Left ventricle myocardium inferior (tissue), 1 donor: ENCODE measurements at regions not wholly inside any gene's neighbourhood (a gene's known extent, or its start where the extent isn't known, plus 50 kb on each side); places are given as distances from the start of the nearest gene placed in this dataset.

Source experiments
- DNase-seq: peaks from one replicate; pipeline ENCODE4 v3.0.0-alpha.2; 2020
- H3K27ac ChIP-seq: fragments of 200-600 bp; replicated peaks from 2 replicates; pipeline ENCODE4 v1.8.0; 2021
- H3K27me3 ChIP-seq: fragments of 200-600 bp; 2 replicates; pipeline ENCODE4 v1.8.0; 2021; ENCODE audit warnings: low read depth
- H3K36me3 ChIP-seq: fragments of 200-600 bp; 2 replicates; pipeline ENCODE4 v1.8.0; 2021
- H3K4me1 ChIP-seq: fragments of 200-600 bp; 2 replicates; pipeline ENCODE4 v1.8.0; 2021
- H3K4me3 ChIP-seq: fragments of 200-600 bp; 2 replicates; pipeline ENCODE4 v1.8.0; 2021; ENCODE audit warnings: mild to moderate bottlenecking, moderate library complexity
- H3K9me3 ChIP-seq: fragments of 200-600 bp; replicated peaks from 2 replicates; pipeline ENCODE4 v1.8.0; 2021
- CTCF ChIP-seq: fragments of 200-600 bp; IDR thresholded peaks from 2 replicates; pipeline ENCODE4 v1.8.0; 2021; ENCODE audit warnings: antibody characterized with exemption, mild to moderate bottlenecking, borderline replicate concordance
- intact Hi-C: fragments of 100-400 bp; cut with micrococcal nuclease; formaldehyde crosslinking; loops from one replicate; pipeline ENCODE4 v1.11.0; 2022
- donor health status: DM: no; HTN: yes; CAD: no; lungs with severe emphysema.

GRCh38 chr18:7456376-7456775, 110.7 kb upstream of the PTPRM start:
- no peak for DNase-seq
- Histone ChIP-seq H3K4me1 (peaks cover 30% of the 10 kb centered on the region), H3K27ac (no peak overlapping the region), H3K4me3 (no peak overlapping the region), H3K27me3 (no peaks in the 10 kb centered on the region), H3K9me3 (no peaks in the 10 kb centered on the region), H3K36me3 (no peaks in the 10 kb centered on the region)
- intact Hi-C loops: loop anchor here (10.0 kb wide), 1 partner anchor 88 kb away; no protein-coding TSS in a partner anchor
- TF ChIP-seq CTCF: no peak

GRCh38 chr18:7457262-7457661, 109.9 kb upstream of the PTPRM start:
- no peak overlapping the region for H3K27ac ChIP-seq
- H3K27me3 ChIP-seq: no peaks in the 10 kb centered on the region
- no peaks in the 10 kb centered on the region for H3K9me3 ChIP-seq
- no peak overlapping the region for H3K4me3 ChIP-seq
- H3K36me3 ChIP-seq: no peaks in the 10 kb centered on the region
- peaks cover 32% of the 10 kb centered on the region for H3K4me1 ChIP-seq
- no peak for DNase-seq
- intact Hi-C loops: loop anchor here (10.0 kb wide), 1 partner anchor 88 kb away; no protein-coding TSS in a partner anchor
- no peak for TF ChIP-seq CTCF

GRCh38 chr18:7458884-7459283, 108.2 kb upstream of the PTPRM start:
- intact Hi-C loops: loop anchor here (10.0 kb wide), 1 partner anchor 86 kb away; no protein-coding TSS in a partner anchor
- Histone ChIP-seq H3K36me3 (no peaks in the 10 kb centered on the region), H3K4me1 (peaks cover 48% of the 10 kb centered on the region), H3K4me3 (no peak overlapping the region), H3K27me3 (no peaks in the 10 kb centered on the region), H3K27ac (peak overlapping the region; percentile 81), H3K9me3 (no peaks in the 10 kb centered on the region)
- peak; percentile 28 for DNase-seq
- TF ChIP-seq CTCF: no peak

- intact Hi-C loops: loop anchor here (10.0 kb wide), 1 partner anchor 85 kb away; no protein-coding TSS in a partner anchor
- H3K27ac ChIP-seq: peak overlapping the region; percentile 81
- no peaks in the 10 kb centered on the region for H3K36me3 ChIP-seq
- H3K4me3 ChIP-seq: peak overlapping the region; percentile 44
- no peaks in the 10 kb centered on the region for H3K9me3 ChIP-seq
- peaks cover 55% of the 10 kb centered on the region for H3K4me1 ChIP-seq
- TF ChIP-seq CTCF: no peak
- peak; percentile 65 for DNase-seq
- H3K27me3 ChIP-seq: no peaks in the 10 kb centered on the region
Measured at GRCh38 chr18:7459851-7460770, 107.0 kb upstream of the PTPRM start.

GRCh38 chr18:7464245-7464966, 102.7 kb upstream of the PTPRM start:
- no peak for DNase-seq
- no peaks in the 10 kb centered on the region for H3K36me3 ChIP-seq
- no peak for TF ChIP-seq CTCF
- no peaks in the 10 kb centered on the region for H3K27me3 ChIP-seq
- H3K9me3 ChIP-seq: no peaks in the 10 kb centered on the region
- H3K4me3 ChIP-seq: no peak overlapping the region
- H3K4me1 ChIP-seq: peaks cover 62% of the 10 kb centered on the region
- H3K27ac ChIP-seq: peak overlapping the region; percentile 85
- intact Hi-C loops: no loop called here
